GM23338 (cell line): ENCODE measurements at regions not wholly inside any gene's neighbourhood (a gene's known extent, or its start where the extent isn't known, plus 50 kb on each side); places are given as distances from the start of the nearest gene placed in this dataset.

Experiments used
- EZH2 ChIP-seq: fragments of 200-600 bp; sonication (generic); IDR thresholded peaks from one replicate; pipeline ENCODE4 v1.8.0; 2017; ENCODE audit warnings: antibody characterized with exemption, mild to moderate bottlenecking, low read depth; ENCODE audit not compliant: unreplicated experiment
- EZH2phosphoT487 ChIP-seq: fragments of 200-600 bp; sonication (generic); IDR thresholded peaks from one replicate; pipeline ENCODE4 v1.8.1; 2018; ENCODE audit warnings: antibody characterized with exemption; ENCODE audit not compliant: unreplicated experiment
- TF ChIP-seq, protein P1 (sequence below), 2 experiments: fragments of 200-600 bp in 1 of 2; sonication (generic) in 1 of 2; conservative IDR thresholded peaks; 2 replicates each; pipeline versions ENCODE4 v1.5.1 to v1.6.1; 2016 to 2017; ENCODE audit warnings: antibody characterized with exemption in 2 of 2, low read depth in 2 of 2, mild to moderate bottlenecking in 2 of 2, moderate library complexity in 1 of 2

DNA sequence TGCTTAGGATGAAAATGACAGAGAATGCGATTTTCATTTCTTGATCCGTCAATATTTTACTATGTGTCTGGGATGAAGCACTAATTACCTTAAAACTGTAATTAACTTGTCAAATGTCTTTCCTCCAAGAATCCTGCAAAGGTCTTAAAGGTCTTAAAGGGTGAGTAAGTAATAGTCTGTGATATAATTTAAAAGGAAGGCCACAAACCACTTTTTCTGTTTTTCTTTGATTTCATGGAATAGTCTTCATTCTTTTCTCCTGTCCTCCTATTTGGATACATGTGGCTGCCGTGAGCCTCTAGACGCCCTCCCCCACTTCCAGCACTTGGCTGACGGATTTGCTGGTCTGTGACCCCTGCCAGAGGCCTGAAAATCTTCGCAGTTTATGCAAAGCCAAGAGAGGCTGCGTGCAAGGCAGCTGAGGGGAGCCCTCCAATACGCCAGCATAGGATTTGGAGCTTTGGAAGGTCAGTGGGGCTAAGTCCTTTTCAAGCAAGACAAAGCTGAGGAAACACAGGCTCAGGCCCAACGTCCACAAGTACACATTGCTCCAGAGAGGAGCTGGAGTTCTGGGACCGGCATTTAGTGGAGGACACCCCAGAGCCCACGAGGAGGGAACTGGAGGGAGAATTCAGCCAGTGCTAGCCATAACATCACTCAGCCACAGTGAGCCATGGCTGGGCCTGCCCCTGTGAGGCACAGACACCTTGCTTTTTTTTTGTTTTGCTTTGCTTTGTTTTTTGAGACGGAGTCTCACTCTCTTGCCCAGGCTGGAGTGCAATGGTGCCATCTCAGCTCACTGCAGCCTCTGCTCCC is 382.6 kb downstream of the SMOC2 start:
- TF ChIP-seq, protein P1, sequence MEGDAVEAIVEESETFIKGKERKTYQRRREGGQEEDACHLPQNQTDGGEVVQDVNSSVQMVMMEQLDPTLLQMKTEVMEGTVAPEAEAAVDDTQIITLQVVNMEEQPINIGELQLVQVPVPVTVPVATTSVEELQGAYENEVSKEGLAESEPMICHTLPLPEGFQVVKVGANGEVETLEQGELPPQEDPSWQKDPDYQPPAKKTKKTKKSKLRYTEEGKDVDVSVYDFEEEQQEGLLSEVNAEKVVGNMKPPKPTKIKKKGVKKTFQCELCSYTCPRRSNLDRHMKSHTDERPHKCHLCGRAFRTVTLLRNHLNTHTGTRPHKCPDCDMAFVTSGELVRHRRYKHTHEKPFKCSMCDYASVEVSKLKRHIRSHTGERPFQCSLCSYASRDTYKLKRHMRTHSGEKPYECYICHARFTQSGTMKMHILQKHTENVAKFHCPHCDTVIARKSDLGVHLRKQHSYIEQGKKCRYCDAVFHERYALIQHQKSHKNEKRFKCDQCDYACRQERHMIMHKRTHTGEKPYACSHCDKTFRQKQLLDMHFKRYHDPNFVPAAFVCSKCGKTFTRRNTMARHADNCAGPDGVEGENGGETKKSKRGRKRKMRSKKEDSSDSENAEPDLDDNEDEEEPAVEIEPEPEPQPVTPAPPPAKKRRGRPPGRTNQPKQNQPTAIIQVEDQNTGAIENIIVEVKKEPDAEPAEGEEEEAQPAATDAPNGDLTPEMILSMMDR (conservative IDR thresholded peaks at IDR 0.05; ENCODE audit: low read depth in 2 of 2) = no peak
- no peak for TF ChIP-seq EZH2
- no peak for TF ChIP-seq EZH2phosphoT487
